ENCODE measurements at regions not wholly inside any gene's neighbourhood (a gene's known extent, or its start where the extent isn't known, plus 50 kb on each side); places are given as distances from the start of the nearest gene placed in this dataset.
"Not testable (repeated sequence)": the region's sequence is repeated elsewhere in the genome, so short reads cannot be mapped to it uniquely, and the experiment has no call there.

DNA sequence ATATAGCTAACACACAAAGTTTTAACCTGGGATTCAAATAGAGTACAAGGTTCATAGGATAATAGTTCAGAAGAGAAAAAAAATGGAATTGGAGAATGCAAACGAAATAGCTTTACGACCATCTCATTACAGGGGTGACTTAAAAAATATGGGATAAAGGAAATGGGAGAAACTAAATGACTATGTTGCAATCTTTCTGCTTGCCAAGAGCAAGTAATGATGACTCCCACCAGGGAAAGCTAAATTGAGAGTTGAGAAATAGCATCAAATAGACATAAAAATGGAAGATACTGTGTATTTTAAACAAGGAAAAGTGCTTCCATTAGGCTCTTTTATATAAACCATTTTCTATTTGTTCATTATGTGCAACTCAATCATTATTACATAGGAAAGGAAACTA lies 155.7 kb upstream of the ATXN7L3B start:
- TF ChIP-seq, protein P1, sequence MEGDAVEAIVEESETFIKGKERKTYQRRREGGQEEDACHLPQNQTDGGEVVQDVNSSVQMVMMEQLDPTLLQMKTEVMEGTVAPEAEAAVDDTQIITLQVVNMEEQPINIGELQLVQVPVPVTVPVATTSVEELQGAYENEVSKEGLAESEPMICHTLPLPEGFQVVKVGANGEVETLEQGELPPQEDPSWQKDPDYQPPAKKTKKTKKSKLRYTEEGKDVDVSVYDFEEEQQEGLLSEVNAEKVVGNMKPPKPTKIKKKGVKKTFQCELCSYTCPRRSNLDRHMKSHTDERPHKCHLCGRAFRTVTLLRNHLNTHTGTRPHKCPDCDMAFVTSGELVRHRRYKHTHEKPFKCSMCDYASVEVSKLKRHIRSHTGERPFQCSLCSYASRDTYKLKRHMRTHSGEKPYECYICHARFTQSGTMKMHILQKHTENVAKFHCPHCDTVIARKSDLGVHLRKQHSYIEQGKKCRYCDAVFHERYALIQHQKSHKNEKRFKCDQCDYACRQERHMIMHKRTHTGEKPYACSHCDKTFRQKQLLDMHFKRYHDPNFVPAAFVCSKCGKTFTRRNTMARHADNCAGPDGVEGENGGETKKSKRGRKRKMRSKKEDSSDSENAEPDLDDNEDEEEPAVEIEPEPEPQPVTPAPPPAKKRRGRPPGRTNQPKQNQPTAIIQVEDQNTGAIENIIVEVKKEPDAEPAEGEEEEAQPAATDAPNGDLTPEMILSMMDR (IDR thresholded peaks at IDR 0.05; ENCODE audit: low read depth, low read length, missing control alignments) = no peak
- no peak for DNase-seq (ENCODE audit: low read depth)
- H3K4me3 ChIP-seq (ENCODE audit: low read depth, low read length) = no peak overlapping the region
- in situ Hi-C loops (cut with HindIII; ENCODE audit: low sequenced_read_pairs) = no loop called here

DNA sequence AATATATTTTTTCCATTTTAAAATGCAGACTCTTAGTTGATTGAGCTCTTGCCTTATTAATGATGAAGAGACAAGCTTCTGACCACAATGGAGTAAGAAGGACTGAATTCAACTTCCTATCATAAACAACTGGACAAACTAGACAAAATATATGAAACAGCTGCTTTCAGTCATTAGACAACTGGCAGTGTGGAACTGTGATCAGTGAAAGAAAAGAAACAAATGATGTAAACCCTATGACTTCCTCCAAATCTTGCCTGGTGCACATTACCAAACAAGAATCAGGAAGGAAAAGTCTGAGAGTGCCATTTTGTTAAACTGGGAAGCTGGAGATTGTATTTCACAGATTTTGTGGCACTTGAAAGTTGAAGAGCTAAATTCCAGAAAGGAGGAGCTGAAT lies 154.7 kb upstream of the ATXN7L3B start:
- H3K4me3 ChIP-seq (ENCODE audit: low read depth, low read length) = no peak overlapping the region
- in situ Hi-C loops (cut with HindIII; ENCODE audit: low sequenced_read_pairs) = no loop called here
- TF ChIP-seq, protein P1 (IDR thresholded peaks at IDR 0.05; ENCODE audit: low read depth, low read length, missing control alignments) = no peak
- no peak for DNase-seq (ENCODE audit: low read depth)

DNA sequence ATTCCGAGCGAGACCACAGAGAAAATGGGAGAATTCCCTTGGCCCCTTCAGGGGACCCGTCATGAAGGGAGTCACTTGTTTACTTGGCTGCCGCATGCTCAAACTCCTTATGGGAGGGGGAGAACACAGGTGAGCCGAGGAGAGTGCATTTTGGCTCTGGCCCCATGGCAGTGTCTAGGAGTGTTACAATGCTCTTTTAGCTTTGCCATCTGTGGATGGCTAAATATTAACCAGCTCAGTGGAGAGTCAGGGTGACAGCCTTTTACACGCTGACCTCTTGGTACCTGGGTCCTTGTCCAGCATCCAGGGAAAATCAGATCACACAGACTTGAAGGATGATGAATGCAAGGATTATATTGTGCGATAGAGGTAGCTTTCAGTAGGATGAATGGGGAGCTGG lies 146.4 kb upstream of the ATXN7L3B start:
- TF ChIP-seq, protein P1 (IDR thresholded peaks at IDR 0.05; ENCODE audit: low read depth, low read length, missing control alignments) = no peak
- in situ Hi-C loops (cut with HindIII; ENCODE audit: low sequenced_read_pairs) = no loop called here
- no peak overlapping the region for H3K4me3 ChIP-seq (ENCODE audit: low read depth, low read length)
- no peak for DNase-seq (ENCODE audit: low read depth)

DNA sequence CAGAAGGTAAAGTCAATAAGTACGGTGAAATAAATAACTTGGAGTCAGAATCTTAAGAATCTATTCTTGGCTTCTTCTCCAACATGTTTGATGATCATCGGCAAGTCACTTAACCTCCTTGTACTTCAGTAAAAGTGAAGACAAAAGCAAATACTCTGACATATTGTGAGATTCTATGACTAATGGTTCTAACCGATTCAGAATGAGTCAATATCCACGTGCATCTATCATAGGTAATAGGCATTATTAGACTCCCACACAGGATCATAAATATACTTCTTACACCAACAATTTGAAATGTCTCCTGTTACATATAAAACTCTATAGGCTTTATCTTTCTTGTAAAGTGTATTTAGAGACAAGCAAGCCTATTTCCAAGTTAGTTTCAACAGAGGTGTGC lies 144.4 kb upstream of the ATXN7L3B start:
- in situ Hi-C loops (cut with HindIII; ENCODE audit: low sequenced_read_pairs) = no loop called here
- DNase-seq (ENCODE audit: low read depth) = no peak
- TF ChIP-seq, protein P1 (IDR thresholded peaks at IDR 0.05; ENCODE audit: low read depth, low read length, missing control alignments) = no peak
- H3K4me3 ChIP-seq (ENCODE audit: low read depth, low read length) = no peak overlapping the region

DNA sequence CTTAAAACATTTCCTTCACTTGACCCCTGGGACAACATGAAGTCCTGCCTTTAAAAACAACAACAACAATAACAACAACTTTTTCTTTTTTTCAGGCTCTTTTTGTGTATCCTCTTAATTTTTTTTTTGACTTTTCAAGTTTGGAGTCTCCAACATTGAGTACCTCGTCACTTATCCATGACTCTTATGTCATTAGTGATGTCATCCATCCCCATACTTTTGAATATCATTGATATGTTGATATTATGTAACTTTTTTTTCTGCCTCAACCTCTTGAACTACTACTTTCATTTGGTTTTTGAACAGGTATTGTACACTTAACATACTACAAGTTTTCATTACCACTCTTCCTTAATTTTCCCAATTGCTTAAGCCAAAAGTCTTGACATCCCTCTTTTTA lies 143.0 kb upstream of the ATXN7L3B start:
- in situ Hi-C loops (cut with HindIII; ENCODE audit: low sequenced_read_pairs) = no loop called here
- H3K4me3 ChIP-seq (ENCODE audit: low read depth, low read length) = no peak overlapping the region
- TF ChIP-seq, protein P1 (IDR thresholded peaks at IDR 0.05; ENCODE audit: low read depth, low read length, missing control alignments) = no peak
- DNase-seq (ENCODE audit: low read depth) = no peak

DNA sequence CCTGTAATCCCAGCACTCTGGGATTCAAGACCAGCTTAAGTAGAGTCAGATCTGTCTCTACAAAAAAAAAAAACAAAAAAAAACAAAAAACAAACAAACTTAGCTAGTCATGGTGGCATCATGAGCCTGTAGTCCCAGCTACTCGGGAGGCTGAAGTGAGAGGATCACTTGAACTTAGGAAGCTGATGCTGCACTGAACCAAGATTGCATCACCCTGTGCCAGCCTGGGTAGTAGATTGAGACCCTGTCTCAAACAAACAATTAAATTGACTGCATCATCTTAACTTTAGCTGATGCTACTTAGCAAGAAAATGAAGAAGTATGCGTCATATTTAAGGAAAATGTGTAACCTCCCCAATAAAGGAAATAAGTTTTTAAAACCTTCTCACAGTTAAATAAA lies 136.6 kb upstream of the ATXN7L3B start:
- TF ChIP-seq, protein P1 (IDR thresholded peaks at IDR 0.05; ENCODE audit: low read depth, low read length, missing control alignments) = no peak

DNA sequence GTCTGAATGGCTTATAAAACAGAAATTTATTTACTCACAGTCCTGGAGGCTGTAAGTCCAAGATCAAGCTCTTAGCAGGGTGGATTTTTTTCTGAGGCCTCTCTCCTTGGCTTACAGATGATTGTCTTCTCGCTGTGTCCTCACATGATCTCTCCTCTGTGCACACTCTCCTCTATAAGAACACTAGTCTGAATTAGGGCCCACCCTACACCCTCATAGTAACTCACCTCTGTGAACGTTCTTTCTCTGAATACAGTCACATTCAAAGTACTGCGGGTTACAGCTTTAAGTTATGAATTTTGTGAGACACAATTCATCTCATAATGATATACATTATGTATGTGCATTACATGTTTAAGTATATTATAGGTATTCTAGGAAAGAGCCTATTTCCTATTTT lies 135.7 kb upstream of the ATXN7L3B start:
- TF ChIP-seq, protein P1 (IDR thresholded peaks at IDR 0.05; ENCODE audit: low read depth, low read length, missing control alignments) = no peak
- no peak for DNase-seq (ENCODE audit: low read depth)
- no peak overlapping the region for H3K4me3 ChIP-seq (ENCODE audit: low read depth, low read length)
- in situ Hi-C loops (cut with HindIII; ENCODE audit: low sequenced_read_pairs) = no loop called here

More for the DNA sequence above, 136.6 kb upstream of the ATXN7L3B start:
- no peak overlapping the region for H3K4me3 ChIP-seq (ENCODE audit: low read depth, low read length)
- no peak for DNase-seq (ENCODE audit: low read depth)
- in situ Hi-C loops (cut with HindIII; ENCODE audit: low sequenced_read_pairs) = no loop called here

DNA sequence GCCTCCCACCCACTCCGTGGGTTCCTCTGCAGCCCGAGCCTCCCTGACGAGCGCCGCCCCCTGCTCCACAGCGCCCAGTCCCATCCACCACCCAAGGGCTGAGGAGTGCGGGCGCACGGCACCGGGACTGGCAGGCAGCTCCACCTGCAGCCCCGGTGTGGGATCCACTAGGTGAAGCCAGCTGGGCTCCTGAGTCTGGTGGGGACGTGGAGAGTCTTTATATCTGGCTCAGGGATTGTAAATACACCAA lies 134.5 kb upstream of the ATXN7L3B start:
- DNase-seq (ENCODE audit: low read depth); H3K4me3 ChIP-seq (ENCODE audit: low read depth, low read length); in situ Hi-C loops (cut with HindIII; ENCODE audit: low sequenced_read_pairs): not testable (repeated sequence)
